Neural cell (in vitro differentiated cells): ENCODE measurements at regions not wholly inside any gene's neighbourhood (a gene's known extent, or its start where the extent isn't known, plus 50 kb on each side); places are given as distances from the start of the nearest gene placed in this dataset.

Experiments
- EP300 ChIP-seq: fragments of 450-650 bp; conservative IDR thresholded peaks from 2 replicates; pipeline ENCODE4 v1.6.1; 2014; ENCODE audit warnings: antibody characterized with exemption, mild to moderate bottlenecking, moderate library complexity; ENCODE audit not compliant: poor library complexity, severe bottlenecking
- EZH2 ChIP-seq: fragments of 200-600, 300-800 bp; shearing (Covaris generic), sonication (generic); IDR thresholded peaks from 2 replicates; pipeline ENCODE4 v1.6.1; 2014; ENCODE audit warnings: antibody characterized with exemption, low read length, borderline replicate concordance, mild to moderate bottlenecking; ENCODE audit not compliant: insufficient read depth, poor library complexity, severe bottlenecking
- POLR2AphosphoS5 ChIP-seq: IDR thresholded peaks from 2 replicates; pipeline ENCODE4 v1.6.1; 2012
- RAD21 ChIP-seq: fragments of 450-650 bp; conservative IDR thresholded peaks from 2 replicates; pipeline ENCODE4 v1.6.1; 2014; ENCODE audit warnings: antibody characterized with exemption, mild to moderate bottlenecking, moderate library complexity
- SMC3 ChIP-seq: fragments of 450-650 bp; conservative IDR thresholded peaks from 2 replicates; pipeline ENCODE4 v1.6.1; 2014; ENCODE audit warnings: antibody characterized with exemption, mild to moderate bottlenecking, moderate library complexity; ENCODE audit not compliant: poor library complexity
- TF ChIP-seq, protein P1 (sequence below): fragments of 450-650 bp; IDR thresholded peaks from 2 replicates; pipeline ENCODE4 v1.5.1; 2014; ENCODE audit warnings: antibody characterized with exemption, mild to moderate bottlenecking, moderate library complexity; ENCODE audit not compliant: poor library complexity, severe bottlenecking

DNA sequence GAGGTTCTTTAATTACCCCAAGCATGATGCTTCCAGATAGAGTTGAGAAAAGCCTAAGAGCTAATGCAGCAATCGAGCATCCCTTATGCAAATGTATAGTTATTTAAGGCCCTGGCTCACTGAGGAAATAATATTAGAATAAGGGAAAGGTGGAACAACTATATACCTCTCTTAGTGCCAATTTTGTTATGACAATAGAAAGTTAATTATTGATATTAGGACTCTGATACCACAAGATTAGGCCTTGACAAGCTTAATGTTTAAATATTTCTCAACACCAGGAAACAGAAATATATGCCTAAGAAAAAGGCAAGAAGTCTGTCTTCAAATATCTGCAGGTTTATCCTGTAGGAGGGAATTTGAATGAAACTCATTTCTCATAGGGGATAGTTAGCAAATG lies 371.0 kb downstream of the PRELID2 start:
- TF ChIP-seq, protein P1, sequence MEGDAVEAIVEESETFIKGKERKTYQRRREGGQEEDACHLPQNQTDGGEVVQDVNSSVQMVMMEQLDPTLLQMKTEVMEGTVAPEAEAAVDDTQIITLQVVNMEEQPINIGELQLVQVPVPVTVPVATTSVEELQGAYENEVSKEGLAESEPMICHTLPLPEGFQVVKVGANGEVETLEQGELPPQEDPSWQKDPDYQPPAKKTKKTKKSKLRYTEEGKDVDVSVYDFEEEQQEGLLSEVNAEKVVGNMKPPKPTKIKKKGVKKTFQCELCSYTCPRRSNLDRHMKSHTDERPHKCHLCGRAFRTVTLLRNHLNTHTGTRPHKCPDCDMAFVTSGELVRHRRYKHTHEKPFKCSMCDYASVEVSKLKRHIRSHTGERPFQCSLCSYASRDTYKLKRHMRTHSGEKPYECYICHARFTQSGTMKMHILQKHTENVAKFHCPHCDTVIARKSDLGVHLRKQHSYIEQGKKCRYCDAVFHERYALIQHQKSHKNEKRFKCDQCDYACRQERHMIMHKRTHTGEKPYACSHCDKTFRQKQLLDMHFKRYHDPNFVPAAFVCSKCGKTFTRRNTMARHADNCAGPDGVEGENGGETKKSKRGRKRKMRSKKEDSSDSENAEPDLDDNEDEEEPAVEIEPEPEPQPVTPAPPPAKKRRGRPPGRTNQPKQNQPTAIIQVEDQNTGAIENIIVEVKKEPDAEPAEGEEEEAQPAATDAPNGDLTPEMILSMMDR: no peak
- TF ChIP-seq RAD21 (no peak), SMC3 (no peak), EZH2 (no peak), POLR2AphosphoS5 (no peak), EP300 (no peak)
